GM18507 (cell line): ENCODE measurements at regions not wholly inside any gene's neighbourhood (a gene's known extent, or its start where the extent isn't known, plus 50 kb on each side); places are given as distances from the start of the nearest gene placed in this dataset.
A peak's percentile ranks its signal among the peaks of the same experiment; 100 is the strongest.
"Not testable (repeated sequence)": the region's sequence is repeated elsewhere in the genome, so short reads cannot be mapped to it uniquely, and the experiment has no call there.

ENCODE experiments used
- DNase-seq: peaks from one replicate; pipeline ENCODE4 v3.0.0; 2011; ENCODE audit warnings: low read depth; ENCODE audit not compliant: insufficient read length; ENCODE audit errors: extremely low spot score
- FAIRE-seq: peaks from 2 replicates; lab custom pipeline; 2011; peaks lifted over from hg19 to GRCh38; lab: Jason Lieb, UNC

DNA sequence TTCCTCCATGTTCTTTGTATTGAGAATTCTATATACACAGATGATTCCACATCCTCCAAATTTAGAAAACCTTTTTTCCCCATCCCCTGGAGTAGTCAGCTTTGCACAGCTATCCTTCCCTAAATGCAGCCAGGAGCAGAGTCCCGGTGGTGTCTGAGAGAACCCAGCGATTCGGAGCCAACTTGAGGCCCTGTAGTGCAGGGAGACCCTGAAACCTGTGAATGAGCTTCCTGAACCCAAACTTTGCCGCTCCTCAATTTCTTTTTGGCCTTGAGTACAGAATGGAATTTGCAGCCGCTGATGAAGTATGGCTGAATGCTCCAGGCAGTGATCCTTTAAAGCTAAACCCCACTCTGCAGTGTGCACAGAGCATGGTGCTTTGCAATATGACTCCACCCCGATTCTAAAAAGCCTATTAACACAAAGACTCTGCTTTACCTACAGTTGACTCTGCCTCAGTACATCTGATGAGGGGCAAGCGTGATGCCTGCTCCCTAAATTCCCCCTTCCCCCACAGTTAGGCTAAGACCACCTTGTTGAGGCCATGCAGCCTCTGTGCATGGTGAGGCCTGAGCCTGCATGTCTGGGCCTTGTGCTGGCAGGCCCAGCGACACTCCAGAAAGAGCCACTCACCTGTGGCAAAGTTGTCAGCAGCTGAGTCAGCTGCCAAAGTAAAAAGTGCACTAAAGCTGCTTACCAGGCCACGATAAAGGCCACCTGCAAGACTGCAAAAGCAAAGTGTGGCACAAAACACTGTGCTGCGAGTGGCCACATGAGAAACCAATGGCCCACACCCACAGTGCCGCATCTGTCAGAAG lies 82.1 kb downstream of the PLEKHG1 start:
- no peak for DNase-seq

DNA sequence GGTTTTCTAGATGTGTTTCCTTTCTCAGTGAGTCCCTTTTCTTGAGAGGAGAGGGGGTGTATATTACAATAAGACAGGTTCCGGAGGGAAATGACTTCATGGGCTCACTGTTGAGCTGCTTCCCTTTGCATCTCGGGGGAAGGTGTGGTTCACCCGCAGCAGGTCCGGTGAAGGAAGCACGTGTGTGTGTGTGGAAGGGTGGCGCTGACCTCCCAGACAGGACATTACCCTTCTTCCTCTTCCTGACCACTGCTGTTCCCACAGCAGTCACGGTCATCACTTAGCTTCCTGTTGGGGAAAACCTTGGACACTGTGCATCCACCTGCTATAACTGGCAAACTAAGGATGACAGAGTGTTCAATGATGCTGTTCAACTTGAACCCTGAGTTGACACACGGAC lies 83.6 kb downstream of the PLEKHG1 start:
- DNase-seq (no peak), FAIRE-seq (peak; percentile 64)

More for the DNA sequence above, 82.1 kb downstream of the PLEKHG1 start:
- FAIRE-seq, result no peak

DNA sequence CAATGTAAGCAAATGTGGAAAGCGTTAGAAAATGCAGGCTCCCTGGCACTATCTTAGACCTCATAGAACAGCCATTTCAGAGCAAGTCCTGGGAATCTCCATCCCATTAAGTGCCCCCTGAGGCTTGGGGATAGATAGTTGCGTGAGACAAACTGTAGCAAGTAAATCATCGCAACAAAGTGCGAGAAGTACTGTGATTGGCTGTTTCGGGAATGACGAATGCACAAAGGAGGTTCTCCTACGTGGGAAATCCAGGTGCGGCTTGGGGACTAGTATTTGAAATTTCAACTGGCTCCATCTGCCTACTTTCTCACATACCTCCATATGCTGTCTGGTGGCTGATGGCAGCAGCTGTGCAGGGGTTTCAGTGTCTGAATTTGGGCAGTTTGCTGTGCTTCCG lies 84.5 kb downstream of the PLEKHG1 start:
- no peak for DNase-seq
- no peak for FAIRE-seq

DNA sequence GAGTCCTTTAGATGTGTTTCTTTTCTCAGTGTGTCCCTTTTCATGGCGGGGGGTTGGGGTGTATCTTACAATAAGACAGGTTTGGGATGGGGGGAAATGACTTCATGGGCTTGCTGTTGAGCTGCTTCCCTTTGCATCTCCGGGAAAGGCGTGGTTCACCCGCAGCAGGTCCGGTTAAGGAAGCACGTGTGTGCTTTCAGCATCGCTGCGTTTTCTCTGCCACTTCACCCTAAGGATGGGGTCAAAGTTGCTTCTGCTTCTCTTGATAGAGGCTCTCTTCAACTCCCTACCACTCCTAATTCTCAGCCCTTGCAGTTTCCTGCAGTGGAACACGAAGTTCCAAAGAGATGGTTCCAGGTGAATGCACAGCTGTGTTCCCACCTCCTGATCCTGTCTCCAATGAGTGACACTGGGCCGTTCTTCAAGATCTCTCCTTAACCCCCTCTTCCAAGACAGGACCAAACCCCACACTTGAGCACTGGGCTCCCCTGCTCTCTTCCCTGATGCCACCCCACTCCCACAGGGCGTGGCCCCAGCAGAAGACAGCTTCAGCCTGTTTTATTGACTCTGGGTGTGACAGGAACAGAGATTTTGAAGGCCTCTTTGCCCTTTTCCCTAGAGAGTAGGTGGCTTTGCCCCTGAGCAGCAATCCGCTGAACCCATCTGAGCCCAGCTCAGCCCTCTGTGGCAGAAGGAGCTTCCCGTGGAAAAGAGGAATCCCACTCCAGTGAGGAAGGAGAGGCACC lies 85.2 kb downstream of the PLEKHG1 start:
- no peak for FAIRE-seq
- DNase-seq, result no peak

- DNase-seq (no peak), FAIRE-seq (peak; percentile 89)
Observed at GRCh38 chr6:150685860-150686259, 86.2 kb downstream of the PLEKHG1 start.

GRCh38 chr6:150686566-150686965 lies 86.9 kb downstream of the PLEKHG1 start:
- DNase-seq (no peak), FAIRE-seq (no peak)

DNA sequence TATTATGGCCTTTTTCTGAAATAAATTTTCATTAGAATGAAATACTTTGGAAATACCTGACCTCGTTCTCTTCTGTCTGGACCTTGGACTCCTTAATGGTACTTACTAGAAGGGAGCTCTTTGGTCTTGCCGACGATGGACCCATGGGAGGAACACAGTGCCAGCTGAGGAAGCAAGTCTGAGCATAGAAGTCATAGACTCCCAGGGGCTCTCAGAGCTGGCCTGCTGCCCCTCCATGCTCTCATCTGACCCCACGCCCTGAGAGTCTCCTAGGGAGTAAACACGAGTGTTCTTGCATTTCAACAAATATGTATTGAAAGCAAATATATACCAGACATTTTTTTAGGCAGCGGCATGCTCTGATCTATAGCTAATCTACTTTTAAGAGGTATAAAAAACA lies 87.8 kb downstream of the PLEKHG1 start:
- DNase-seq (no peak), FAIRE-seq (no peak)

GRCh38 chr6:150689900-150690590 lies 90.4 kb downstream of the PLEKHG1 start:
- FAIRE-seq, result peak; percentile 88
- no peak for DNase-seq

DNA sequence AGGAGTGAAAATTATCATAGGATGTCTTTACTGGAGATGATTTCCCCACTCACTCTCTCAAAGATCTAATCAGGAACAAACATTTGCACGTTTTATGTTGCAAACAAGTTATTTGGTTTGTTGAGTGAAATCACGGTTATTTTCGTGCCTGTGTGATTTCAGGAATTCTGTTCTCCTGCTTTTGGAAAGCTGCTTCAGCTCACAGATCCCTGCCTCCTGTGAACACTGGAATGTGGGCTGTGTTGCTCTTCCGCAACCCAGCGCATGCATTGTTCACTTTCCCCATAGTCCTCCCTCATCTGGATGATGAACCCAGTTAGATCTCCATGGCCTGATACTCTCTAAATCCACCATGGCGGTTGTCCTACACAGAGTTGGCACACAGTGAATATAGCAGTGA lies 91.0 kb downstream of the PLEKHG1 start:
- DNase-seq (no peak), FAIRE-seq (no peak)

GRCh38 chr6:150691463-150691862 lies 91.8 kb downstream of the PLEKHG1 start:
- no peak for DNase-seq
- peak; percentile 63 for FAIRE-seq

DNA sequence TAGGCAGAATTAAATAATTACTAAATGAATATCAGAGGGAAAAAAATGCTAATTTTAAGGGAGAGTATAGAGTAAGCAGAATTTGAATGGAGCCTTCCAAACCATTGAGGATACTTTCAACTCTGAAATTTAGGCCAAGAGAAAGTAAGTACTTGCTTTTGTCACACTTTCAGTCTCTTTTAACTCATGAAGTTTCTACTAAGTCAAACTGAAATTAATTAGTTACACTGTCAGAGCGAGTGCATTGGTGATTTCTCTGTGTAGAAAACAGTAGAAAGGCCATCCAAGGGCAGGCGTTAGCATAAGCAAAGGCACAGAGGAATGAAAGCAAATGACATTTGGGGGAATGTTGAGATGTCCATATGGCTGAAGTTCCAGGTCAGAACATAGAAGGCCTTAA lies 92.9 kb downstream of the PLEKHG1 start:
- DNase-seq (no peak), FAIRE-seq (peak; percentile 93)

DNA sequence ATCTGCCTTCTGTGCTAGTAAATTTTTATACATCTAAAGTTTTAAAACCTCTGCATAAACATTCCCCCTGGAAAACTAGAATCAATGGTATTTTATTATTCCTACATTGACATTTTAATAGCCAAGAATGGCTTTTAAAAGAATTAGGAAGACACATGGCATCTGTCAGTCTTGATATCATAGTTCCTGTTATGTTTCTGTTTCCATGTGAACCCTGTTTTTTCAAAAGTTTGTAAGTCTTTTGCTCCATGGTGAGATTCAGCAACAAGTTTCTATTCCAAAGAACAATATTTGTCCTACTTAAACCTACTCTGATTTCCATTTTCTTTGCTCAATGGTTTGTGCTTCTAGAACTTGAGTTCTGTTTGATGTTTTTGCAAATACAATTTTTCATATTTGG lies 95.2 kb downstream of the PLEKHG1 start:
- DNase-seq (no peak), FAIRE-seq (no peak)

DNA sequence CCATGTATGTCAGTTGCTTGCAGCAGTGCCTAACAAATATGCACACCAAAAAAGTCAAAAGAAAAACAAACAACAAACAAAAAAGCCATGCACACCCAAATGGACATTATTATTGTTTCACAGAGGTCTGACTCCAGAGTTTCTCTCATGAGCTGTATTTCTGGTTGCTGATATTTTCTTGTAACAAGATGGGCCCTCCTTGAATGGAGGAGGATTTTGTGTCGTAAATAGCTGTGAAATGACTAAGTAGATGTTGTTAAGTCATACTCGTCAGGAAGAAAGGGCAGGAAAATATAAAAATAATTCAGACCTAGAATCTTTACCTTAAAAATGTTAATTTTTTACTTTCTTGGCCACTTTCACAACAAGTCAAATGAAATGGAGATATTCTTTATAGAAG lies 96.0 kb downstream of the PLEKHG1 start:
- DNase-seq, result no peak
- peak; percentile 29 for FAIRE-seq

- FAIRE-seq (no peak), DNase-seq (no peak)
Observed at GRCh38 chr6:150696190-150696589, 96.5 kb downstream of the PLEKHG1 start.

- DNase-seq, result not testable (repeated sequence)
Observed at GRCh38 chr6:150696918-150697317, 97.2 kb downstream of the PLEKHG1 start.

GRCh38 chr6:150697515-150697914 lies 97.8 kb downstream of the PLEKHG1 start:
- DNase-seq (no peak), FAIRE-seq (no peak)

More at GRCh38 chr6:150696918-150697317, 97.2 kb downstream of the PLEKHG1 start:
- FAIRE-seq, result not testable (repeated sequence)

DNA sequence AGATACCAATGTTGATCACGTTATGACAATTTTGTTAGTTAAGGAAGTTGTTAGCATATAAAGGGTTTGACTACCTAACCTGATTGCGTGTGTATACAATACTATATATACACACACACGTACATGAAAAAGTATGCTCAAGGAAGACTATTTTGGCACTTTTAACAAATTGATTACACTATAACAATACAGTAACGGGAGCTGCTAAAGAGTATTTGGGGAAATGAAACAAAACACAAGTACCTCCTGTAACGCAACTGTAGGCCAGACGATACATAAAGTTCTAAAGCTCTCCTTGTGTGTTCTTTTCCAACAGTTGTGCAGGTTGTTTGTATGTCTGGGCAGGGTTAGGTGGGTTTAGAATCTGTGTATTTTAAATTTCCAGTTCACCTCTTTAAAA lies 98.7 kb downstream of the PLEKHG1 start:
- FAIRE-seq (peak; percentile 75), DNase-seq (no peak)

DNA sequence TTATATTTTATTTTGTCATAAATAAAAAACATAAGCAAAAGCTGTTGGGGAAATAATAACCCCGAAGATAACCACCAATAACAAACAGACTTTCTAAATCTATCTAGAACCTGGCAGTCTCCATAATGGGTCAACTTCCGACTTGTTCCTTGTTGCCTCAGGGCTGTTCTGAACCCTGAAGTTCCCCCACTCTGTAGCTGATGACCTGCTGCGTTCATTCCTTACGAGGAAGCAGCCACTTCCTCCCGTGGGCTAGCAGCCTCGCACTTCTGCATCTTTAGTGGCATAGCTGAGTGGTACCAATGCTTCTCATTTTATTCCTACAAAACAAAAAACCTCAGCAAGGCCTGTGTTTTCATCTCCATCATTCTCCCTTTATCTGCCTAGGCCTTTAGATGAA lies 103.0 kb downstream of the PLEKHG1 start:
- DNase-seq, result no peak
- FAIRE-seq, result no peak

DNA sequence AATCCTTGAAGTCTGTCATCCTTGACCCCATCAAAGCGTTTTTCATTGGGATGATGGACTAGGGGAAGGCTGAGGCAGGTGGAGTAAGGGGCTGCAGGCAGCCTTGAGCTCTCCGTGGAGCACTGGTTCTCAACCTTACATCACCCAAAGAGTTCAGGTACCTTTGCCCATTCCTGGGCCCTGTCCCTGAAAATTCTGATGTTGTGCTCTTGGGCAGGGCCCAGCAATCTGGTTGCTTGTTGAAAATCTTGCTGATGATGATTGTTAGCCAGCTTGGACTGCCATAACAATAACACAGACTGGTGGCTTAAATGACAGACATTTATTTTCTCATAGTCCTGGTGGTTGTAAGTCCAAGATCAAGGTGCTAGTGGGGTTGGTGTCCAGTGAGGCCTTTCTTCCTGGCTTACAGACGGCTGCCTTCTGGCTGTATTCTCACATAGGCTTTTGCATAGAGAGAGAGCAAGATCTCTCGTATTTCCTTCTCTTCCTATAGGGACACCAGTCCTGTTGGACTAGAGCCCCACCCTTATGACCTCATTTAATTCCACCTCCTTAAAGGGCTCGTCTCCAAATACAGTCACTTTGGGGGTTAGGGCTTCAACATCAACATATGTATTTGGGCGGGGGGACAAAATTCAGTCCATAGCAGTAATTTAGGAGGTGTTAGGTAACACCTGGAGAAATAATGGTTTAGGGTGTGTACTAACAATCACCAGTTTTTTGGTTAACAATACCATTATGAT lies 104.9 kb downstream of the PLEKHG1 start:
- FAIRE-seq (no peak), DNase-seq (no peak)

DNA sequence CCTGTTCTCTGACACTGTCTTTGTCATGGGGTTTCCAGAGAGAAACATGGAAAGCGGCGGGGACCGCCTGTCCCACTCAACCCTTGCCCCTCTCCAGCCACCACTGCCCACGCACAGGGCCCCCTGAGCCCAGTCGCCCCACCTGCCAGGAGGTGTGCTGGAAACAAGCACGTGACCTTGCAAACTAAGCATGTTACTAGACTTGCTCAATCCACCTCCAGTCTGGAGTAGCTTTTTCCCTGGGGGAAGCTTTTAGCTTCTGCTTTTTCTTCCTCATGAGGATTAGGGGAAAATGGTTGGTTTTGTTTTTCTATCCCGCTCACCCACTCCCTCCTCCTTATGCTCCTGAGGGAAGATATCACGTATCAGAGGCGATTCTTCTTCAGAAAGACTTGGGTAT lies 105.7 kb downstream of the PLEKHG1 start:
- DNase-seq, result no peak
- no peak for FAIRE-seq
